OCI-LY7 (cell line): ENCODE measurements at regions not wholly inside any gene's neighbourhood (a gene's known extent, or its start where the extent isn't known, plus 50 kb on each side); places are given as distances from the start of the nearest gene placed in this dataset.
"Not testable (repeated sequence)": the region's sequence is repeated elsewhere in the genome, so short reads cannot be mapped to it uniquely, and the experiment has no call there.

Source experiments
- BruUV-seq: library from RNA; stranded (reverse); fragments of 400-500 nt; replicated peaks from 2 replicates; lab custom pipeline; 2021; lab: Mats Ljungman, UMichigan
- CTCF ChIA-PET: fragments of 300-600 bp; sonication (Branson Sonifier 250); formaldehyde crosslinking; loops from one replicate; lab custom pipeline; 2022; ENCODE audit warnings: antibody characterized with exemption; ENCODE audit not compliant: unreplicated experiment; lab: Charles Lee
- POLR2A ChIA-PET: fragments of 300-600 bp; sonication (Branson Sonifier 250); formaldehyde crosslinking; loops from one replicate; lab custom pipeline; 2022; ENCODE audit warnings: antibody characterized with exemption; lab: Charles Lee
- DNase-seq: peaks from one replicate; pipeline ENCODE4 v3.0.0-alpha.2; 2015; ENCODE audit warnings: low spot score
- H2AFZ ChIP-seq: fragments of 200-600 bp; sonication (generic), shearing (Covaris generic); 2 replicates; pipeline ENCODE4 v1.6.1; 2014; ENCODE audit warnings: mild to moderate bottlenecking, antibody characterized with exemption, low read length, moderate library complexity
- H3K27ac ChIP-seq: fragments of 200-600 bp; sonication (generic); 2 replicates; pipeline ENCODE4 v1.5.1; 2014; ENCODE audit warnings: mixed run types, low read depth, mild to moderate bottlenecking, moderate library complexity, low read length, inconsistent platforms; ENCODE audit not compliant: poor library complexity, severe bottlenecking
- H3K36me3 ChIP-seq: fragments of 200-600 bp; sonication (generic); 2 replicates; pipeline ENCODE4 v1.6.1; 2014; ENCODE audit warnings: mild to moderate bottlenecking, antibody characterized with exemption, low read length, moderate library complexity, mixed read lengths; ENCODE audit not compliant: insufficient read depth
- H3K4me1 ChIP-seq: fragments of 200-600 bp; sonication (generic); 2 replicates; pipeline ENCODE4 v1.5.1; 2014; ENCODE audit warnings: mild to moderate bottlenecking, low read length; ENCODE audit not compliant: insufficient read depth, poor library complexity, severe bottlenecking
- H3K4me2 ChIP-seq: fragments of 200-600 bp; sonication (generic); 2 replicates; pipeline ENCODE4 v1.6.1; 2014; ENCODE audit warnings: mild to moderate bottlenecking, low read length
- H3K4me3 ChIP-seq: fragments of 200-600 bp; sonication (generic); 2 replicates; pipeline ENCODE4 v1.5.1; 2014; ENCODE audit warnings: mild to moderate bottlenecking, low read depth, low read length; ENCODE audit not compliant: poor library complexity, severe bottlenecking
- H3K79me2 ChIP-seq: fragments of 200-600 bp; sonication (generic); 2 replicates; pipeline ENCODE4 v1.6.1; 2016; ENCODE audit warnings: low read depth, mild to moderate bottlenecking, low read length, moderate library complexity, mixed read lengths; ENCODE audit not compliant: insufficient read depth
- H3K9me2 ChIP-seq: fragments of 200-600 bp; sonication (generic); 2 replicates; pipeline ENCODE4 v1.6.1; 2016; ENCODE audit warnings: mild to moderate bottlenecking, low read length, mixed read lengths; ENCODE audit not compliant: insufficient read depth
- H3K9me3 ChIP-seq: fragments of 200-600 bp; sonication (generic); 2 replicates; pipeline ENCODE4 v1.6.1; 2014; ENCODE audit warnings: mild to moderate bottlenecking, mixed run types, low read length, mixed read lengths
- H4K20me1 ChIP-seq: fragments of 200-600 bp; sonication (generic); 2 replicates; pipeline ENCODE4 v1.6.1; 2014; ENCODE audit warnings: mild to moderate bottlenecking, antibody characterized with exemption, low read length, moderate library complexity, mixed read lengths; ENCODE audit not compliant: insufficient read depth
- EZH2phosphoT487 ChIP-seq: fragments of 200-600 bp; sonication (generic); IDR thresholded peaks from 2 replicates; pipeline ENCODE4 v1.6.1; 2018; ENCODE audit warnings: low read depth, borderline replicate concordance, mild to moderate bottlenecking, mixed run types, antibody characterized with exemption, low read length, moderate library complexity, mixed read lengths
- intact Hi-C: fragments of 100-400 bp; cut with micrococcal nuclease; formaldehyde crosslinking; loops from one replicate; pipeline ENCODE4 v1.10.0; 2022; ENCODE audit not compliant: unreplicated experiment
- TF ChIP-seq, protein P1 (sequence below): fragments of 200-600 bp; sonication (generic); conservative IDR thresholded peaks from 2 replicates; pipeline ENCODE4 v1.5.1; 2014; ENCODE audit warnings: mild to moderate bottlenecking, antibody characterized with exemption, low read length, moderate library complexity, mixed read lengths

DNA sequence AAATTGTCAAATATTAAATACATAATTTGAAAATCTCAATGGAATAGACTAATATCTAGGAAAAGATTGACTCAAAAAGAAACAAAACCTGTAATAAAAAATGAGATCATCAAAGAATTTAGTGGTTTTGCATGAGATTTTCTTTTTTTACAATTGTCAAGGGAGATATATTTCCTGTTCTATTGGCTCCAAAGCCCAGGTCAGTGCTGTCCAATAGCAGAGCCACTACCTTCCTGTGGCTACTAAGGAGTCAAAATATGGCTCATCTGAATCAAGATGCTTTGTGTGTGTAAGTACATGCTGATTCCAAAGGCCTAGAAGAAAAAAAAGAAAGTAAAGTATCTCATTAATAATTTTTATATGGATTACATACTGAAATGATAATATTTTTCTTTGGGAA, 191.9 kb downstream of the C7orf25 start:
- H3K79me2 ChIP-seq: no peaks in the 10 kb centered on the region
- CTCF ChIA-PET: no interaction called here
- no peak for TF ChIP-seq EZH2phosphoT487
- TF ChIP-seq, protein P1, sequence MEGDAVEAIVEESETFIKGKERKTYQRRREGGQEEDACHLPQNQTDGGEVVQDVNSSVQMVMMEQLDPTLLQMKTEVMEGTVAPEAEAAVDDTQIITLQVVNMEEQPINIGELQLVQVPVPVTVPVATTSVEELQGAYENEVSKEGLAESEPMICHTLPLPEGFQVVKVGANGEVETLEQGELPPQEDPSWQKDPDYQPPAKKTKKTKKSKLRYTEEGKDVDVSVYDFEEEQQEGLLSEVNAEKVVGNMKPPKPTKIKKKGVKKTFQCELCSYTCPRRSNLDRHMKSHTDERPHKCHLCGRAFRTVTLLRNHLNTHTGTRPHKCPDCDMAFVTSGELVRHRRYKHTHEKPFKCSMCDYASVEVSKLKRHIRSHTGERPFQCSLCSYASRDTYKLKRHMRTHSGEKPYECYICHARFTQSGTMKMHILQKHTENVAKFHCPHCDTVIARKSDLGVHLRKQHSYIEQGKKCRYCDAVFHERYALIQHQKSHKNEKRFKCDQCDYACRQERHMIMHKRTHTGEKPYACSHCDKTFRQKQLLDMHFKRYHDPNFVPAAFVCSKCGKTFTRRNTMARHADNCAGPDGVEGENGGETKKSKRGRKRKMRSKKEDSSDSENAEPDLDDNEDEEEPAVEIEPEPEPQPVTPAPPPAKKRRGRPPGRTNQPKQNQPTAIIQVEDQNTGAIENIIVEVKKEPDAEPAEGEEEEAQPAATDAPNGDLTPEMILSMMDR: no peak
- no peaks in the 10 kb centered on the region for H3K9me3 ChIP-seq
- no peak overlapping the region for H3K4me3 ChIP-seq
- no peak overlapping the region for H2AFZ ChIP-seq
- no peak overlapping the region for H3K27ac ChIP-seq
- no peaks in the 10 kb centered on the region for H3K4me1 ChIP-seq
- POLR2A ChIA-PET: no interaction called here
- H4K20me1 ChIP-seq: no peaks in the 10 kb centered on the region
- H3K9me2 ChIP-seq: no peaks in the 10 kb centered on the region
- BruUV-seq: no TSS peak
- no peak overlapping the region for H3K4me2 ChIP-seq
- intact Hi-C loops: no loop called here
- DNase-seq: no peak
- H3K36me3 ChIP-seq: no peaks in the 10 kb centered on the region

DNA sequence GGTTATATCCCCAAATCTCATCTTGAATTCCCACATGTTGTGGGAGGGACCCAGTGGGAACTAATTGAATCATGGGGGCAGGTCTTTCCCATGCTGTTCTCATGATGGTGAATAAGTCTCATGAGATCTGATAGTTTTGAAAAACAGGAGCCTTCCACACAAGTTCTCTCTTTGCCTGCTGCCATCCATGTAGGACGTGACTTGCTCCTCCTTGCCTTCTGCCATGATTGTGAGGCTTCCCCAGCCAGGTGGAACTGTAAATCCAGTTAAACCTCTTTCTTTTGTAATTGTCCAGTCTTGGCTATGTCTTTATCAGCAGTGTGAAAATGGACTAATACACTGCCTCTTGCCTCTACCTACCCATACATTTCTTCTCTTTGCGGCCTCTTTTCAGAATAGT, 193.4 kb downstream of the C7orf25 start:
- POLR2A ChIA-PET: interaction anchor here (0.7 kb wide), 1 partner anchor 30 kb away, joined by 4 read pairs; no protein-coding TSS in a partner anchor
- intact Hi-C loops, BruUV-seq, CTCF ChIA-PET, H3K4me3 ChIP-seq, DNase-seq, H3K9me2 ChIP-seq, H3K27ac ChIP-seq, H3K4me1 ChIP-seq, H2AFZ ChIP-seq, H3K36me3 ChIP-seq, H3K9me3 ChIP-seq, H4K20me1 ChIP-seq, H3K4me2 ChIP-seq, H3K79me2 ChIP-seq: not testable (repeated sequence)

DNA sequence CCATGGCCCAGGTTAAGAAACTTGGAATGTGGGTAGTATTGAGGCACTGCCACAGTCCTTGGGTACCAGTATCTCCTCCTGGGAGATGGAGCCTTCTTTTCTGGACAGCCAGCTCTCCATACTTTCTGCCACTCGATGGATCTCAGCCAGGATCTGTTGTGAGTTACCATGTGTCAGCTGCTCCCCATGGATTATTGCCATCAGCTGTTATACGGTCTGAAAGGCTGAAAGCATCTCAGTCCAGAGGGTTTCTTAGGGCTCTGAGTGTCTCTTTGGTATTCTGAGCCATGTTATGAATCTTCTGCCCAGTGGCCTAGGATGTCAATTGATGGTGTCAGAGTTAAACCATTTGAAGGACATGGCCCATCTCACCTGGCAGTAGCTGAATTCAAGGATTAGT, 197.5 kb downstream of the C7orf25 start:
- ChIA-PET POLR2A (no interaction called here), CTCF (no interaction called here)
- no peak overlapping the region for H3K27ac ChIP-seq
- H3K9me3 ChIP-seq: no peaks in the 10 kb centered on the region
- no peaks in the 10 kb centered on the region for H3K36me3 ChIP-seq
- DNase-seq: no peak
- intact Hi-C loops: no loop called here
- BruUV-seq: no TSS peak
- no peak for TF ChIP-seq EZH2phosphoT487
- TF ChIP-seq, protein P1: no peak
- H3K4me1 ChIP-seq: no peaks in the 10 kb centered on the region
- no peaks in the 10 kb centered on the region for H4K20me1 ChIP-seq
- no peak overlapping the region for H3K4me2 ChIP-seq
- no peak overlapping the region for H3K4me3 ChIP-seq
- H3K79me2 ChIP-seq: no peaks in the 10 kb centered on the region
- H2AFZ ChIP-seq: no peak overlapping the region
- no peaks in the 10 kb centered on the region for H3K9me2 ChIP-seq
